ENCODE measurements at regions not wholly inside any gene's neighbourhood (a gene's known extent, or its start where the extent isn't known, plus 50 kb on each side); places are given as distances from the start of the nearest gene placed in this dataset.

DNA sequence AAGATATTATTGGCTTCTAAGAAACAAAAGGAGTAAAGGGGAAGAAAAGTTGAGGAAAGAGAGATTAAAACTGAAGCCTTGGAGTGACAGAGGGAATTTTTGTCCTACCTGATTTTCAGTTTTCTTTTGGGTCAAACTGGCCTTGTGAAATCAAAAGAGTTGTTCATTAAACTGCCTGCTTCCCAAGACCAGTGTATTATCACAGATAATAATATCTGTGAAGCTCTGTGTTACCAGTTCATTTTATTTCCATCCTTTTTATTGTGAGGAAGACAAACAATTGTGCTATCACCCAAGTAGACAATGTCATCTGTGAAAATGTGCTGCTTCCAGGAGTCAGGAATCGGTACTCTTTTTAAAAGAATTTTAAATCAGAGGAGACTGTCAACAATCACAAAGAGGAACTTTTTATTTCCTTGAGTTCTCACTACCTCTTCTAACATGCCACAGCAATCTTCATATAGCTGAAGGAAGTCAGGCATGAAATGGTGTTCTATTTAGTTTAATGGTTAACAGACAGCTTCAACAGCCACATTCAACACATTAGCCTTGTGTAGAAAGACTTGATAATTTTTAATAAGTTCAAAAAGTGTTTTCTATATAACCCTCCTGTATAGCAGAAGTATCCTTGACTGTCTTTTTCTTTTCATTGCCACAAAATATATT is 554.8 kb downstream of the PIK3C3 start:
- TF ChIP-seq POLR2A (IDR thresholded peaks at IDR 0.05) = no peak
- TF ChIP-seq, protein P1, sequence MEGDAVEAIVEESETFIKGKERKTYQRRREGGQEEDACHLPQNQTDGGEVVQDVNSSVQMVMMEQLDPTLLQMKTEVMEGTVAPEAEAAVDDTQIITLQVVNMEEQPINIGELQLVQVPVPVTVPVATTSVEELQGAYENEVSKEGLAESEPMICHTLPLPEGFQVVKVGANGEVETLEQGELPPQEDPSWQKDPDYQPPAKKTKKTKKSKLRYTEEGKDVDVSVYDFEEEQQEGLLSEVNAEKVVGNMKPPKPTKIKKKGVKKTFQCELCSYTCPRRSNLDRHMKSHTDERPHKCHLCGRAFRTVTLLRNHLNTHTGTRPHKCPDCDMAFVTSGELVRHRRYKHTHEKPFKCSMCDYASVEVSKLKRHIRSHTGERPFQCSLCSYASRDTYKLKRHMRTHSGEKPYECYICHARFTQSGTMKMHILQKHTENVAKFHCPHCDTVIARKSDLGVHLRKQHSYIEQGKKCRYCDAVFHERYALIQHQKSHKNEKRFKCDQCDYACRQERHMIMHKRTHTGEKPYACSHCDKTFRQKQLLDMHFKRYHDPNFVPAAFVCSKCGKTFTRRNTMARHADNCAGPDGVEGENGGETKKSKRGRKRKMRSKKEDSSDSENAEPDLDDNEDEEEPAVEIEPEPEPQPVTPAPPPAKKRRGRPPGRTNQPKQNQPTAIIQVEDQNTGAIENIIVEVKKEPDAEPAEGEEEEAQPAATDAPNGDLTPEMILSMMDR (IDR thresholded peaks at IDR 0.05) = no peak

Data from breast epithelium (tissue), 3 donors.